K562 (cell line): ENCODE measurements at regions not wholly inside any gene's neighbourhood (a gene's known extent, or its start where the extent isn't known, plus 50 kb on each side); places are given as distances from the start of the nearest gene placed in this dataset.

Experiments
- CEBPG ChIP-seq, 3 experiments: fragments of 200-800 bp in 1 of 3; sonication (Bioruptor generic) in 1 of 3; sonication (generic) in 1 of 3; formaldehyde crosslinking in 1 of 3; IDR thresholded peaks in 2 of 3; conservative IDR thresholded peaks in 1 of 3; 2 replicates each; pipeline versions ENCODE4 v1.6.1 to v1.8.0; 2016 to 2022; ENCODE audit warnings: missing compliant biosample characterization in 2 of 3, missing genetic modification characterization in 2 of 3, mild to moderate bottlenecking in 1 of 3, missing genetic modification reagents in 1 of 3
- HDGF ChIP-seq: fragments of 450-650 bp; IDR thresholded peaks from 2 replicates; pipeline ENCODE4 v1.6.1; 2016
- L3MBTL2 ChIP-seq: fragments of 450-650 bp; IDR thresholded peaks from 2 replicates; pipeline ENCODE4 v1.6.1; 2016; ENCODE audit warnings: mild to moderate bottlenecking, moderate library complexity
- NKRF ChIP-seq: fragments of 450-650 bp; IDR thresholded peaks from 2 replicates; pipeline ENCODE4 v1.6.1; 2016; ENCODE audit warnings: borderline replicate concordance
- OTX1 ChIP-seq: fragments of 450-650 bp; formaldehyde crosslinking; IDR thresholded peaks from 2 replicates; pipeline ENCODE4 v1.4.0; 2022; ENCODE audit warnings: mild to moderate bottlenecking
- TAL1 ChIP-seq: fragments of 450-650 bp; IDR thresholded peaks from 2 replicates; pipeline ENCODE4 v1.6.1; 2016; ENCODE audit warnings: mild to moderate bottlenecking
- ZBTB43 ChIP-seq: sonication (generic); formaldehyde crosslinking; IDR thresholded peaks from 2 replicates; pipeline ENCODE4 v1.8.0; 2023; ENCODE audit warnings: mild to moderate bottlenecking, missing genetic modification reagents
- TF ChIP-seq, protein P1 (sequence below), 2 experiments: IDR thresholded peaks; 2 replicates each; pipeline ENCODE4 v1.6.1; 2011; ENCODE audit warnings: borderline replicate concordance in 1 of 2, control low read depth in 1 of 2, low read depth in 1 of 2, low read length in 1 of 2, mild to moderate bottlenecking in 1 of 2, mixed read lengths in 1 of 2, moderate library complexity in 1 of 2; ENCODE audit not compliant: insufficient read depth in 1 of 2, insufficient read length in 1 of 2, poor library complexity in 1 of 2, severe bottlenecking in 1 of 2; ENCODE audit errors: extremely low read depth in 1 of 2

GRCh38 chr16:80323808-80324195 is 217.0 kb upstream of the DYNLRB2 start (continued):
- TF ChIP-seq NKRF (no peak), ZBTB43 (CRISPR knock-in tag) (no peak), L3MBTL2 (no peak), HDGF (no peak), TAL1 (no peak), CEBPG (CRISPR knock-in tag; IDR thresholded peaks at IDR 0.05) (no peak), CEBPG (tag; conservative IDR thresholded peaks at IDR 0.05 in 1 of 2, IDR thresholded peaks at IDR 0.05 in 1 of 2) (no peak), OTX1 (no peak)
- TF ChIP-seq, protein P1, sequence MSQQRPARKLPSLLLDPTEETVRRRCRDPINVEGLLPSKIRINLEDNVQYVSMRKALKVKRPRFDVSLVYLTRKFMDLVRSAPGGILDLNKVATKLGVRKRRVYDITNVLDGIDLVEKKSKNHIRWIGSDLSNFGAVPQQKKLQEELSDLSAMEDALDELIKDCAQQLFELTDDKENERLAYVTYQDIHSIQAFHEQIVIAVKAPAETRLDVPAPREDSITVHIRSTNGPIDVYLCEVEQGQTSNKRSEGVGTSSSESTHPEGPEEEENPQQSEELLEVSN (IDR thresholded peaks at IDR 0.05; ENCODE audit: borderline replicate concordance in 1 of 2, extremely low read depth in 1 of 2, insufficient read depth in 1 of 2, insufficient read length in 1 of 2, low read depth in 1 of 2, low read length in 1 of 2, poor library complexity in 1 of 2, severe bottlenecking in 1 of 2) = no peak
